ENCODE measurements at regions not wholly inside any gene's neighbourhood (a gene's known extent, or its start where the extent isn't known, plus 50 kb on each side); places are given as distances from the start of the nearest gene placed in this dataset.

- DNase-seq (ENCODE audit: low read depth): no peak
Observed at GRCh38 chr18:60554967-60555366, 182.4 kb upstream of the MC4R start.

- DNase-seq (ENCODE audit: low read depth): no peak
Observed at GRCh38 chr18:60555625-60556024, 183.1 kb upstream of the MC4R start.

GRCh38 chr18:60556326-60556725, 183.8 kb upstream of the MC4R start:
- DNase-seq (ENCODE audit: low read depth): no peak

- DNase-seq (ENCODE audit: low read depth): no peak
Observed at GRCh38 chr18:60560071-60560470, 187.5 kb upstream of the MC4R start.

DNA sequence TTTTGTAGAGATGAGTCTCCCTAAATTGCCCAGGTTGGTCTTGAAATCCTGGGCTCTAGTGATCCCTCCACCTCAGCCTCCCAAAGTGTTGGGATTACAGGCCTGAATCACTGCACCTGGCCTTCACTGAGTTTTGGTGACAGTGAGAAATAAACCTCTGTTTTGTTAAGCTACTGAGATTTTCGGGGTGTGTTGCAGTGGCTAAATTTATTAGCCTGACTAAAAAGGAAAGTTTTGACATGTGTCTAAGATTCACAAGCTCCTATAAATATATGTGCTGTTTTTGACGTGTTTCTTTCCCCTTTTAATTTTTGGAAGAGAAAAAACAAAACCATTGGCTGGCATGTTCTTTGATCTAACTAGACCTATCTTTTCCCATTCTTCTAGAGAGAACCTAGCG, 190.5 kb upstream of the MC4R start:
- DNase-seq (ENCODE audit: low read depth): no peak

- no peak for DNase-seq (ENCODE audit: low read depth)
Observed at GRCh38 chr18:60568220-60568619, 195.6 kb upstream of the MC4R start.

- DNase-seq (ENCODE audit: low read depth): no peak
Observed at GRCh38 chr18:60570172-60570571, 197.6 kb upstream of the MC4R start.

- no peak for DNase-seq (ENCODE audit: low read depth)
Observed at GRCh38 chr18:60577457-60577856, 204.9 kb upstream of the MC4R start.

DNA sequence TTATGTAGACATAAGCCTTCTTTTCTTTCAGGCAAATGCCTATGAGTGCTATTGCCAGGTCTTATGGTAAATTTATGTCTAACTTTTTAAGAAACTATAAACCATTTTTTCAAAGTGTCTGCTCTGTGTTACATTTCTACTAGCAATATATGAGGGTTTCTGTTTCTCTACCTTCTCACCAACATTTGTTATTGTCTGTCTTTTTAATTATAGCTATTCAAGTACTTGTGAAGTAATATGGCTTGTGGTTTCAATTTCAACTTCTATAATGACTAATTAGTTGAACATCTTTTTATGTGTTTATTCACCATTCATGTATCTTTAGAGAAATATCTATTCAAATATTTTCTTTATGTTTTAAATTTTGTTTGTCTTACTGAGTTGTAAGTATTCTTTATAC, 213.1 kb upstream of the MC4R start:
- no peak for DNase-seq (ENCODE audit: low read depth)

DNA sequence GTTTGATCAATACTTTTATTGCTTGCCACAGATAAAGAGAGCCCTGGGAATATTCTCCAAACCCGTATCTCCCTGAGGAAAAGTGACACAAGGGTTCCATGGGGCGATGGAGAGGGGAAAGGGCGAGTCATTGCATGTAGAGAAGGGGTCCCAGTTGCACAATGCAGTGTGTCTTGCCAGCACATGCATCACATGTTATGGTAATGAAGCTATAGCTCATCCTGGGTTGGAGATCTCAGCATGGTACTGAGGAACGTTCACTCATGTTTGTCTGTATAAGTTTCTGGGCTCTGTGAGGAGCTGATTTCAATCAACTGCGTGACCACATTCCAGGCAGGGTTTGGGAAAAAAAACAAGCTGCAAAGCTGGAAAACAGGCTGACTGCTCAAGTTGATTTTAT, 220.7 kb upstream of the MC4R start:
- no peak for DNase-seq (ENCODE audit: low read depth)

GRCh38 chr18:60596928-60597327, 224.4 kb upstream of the MC4R start:
- no peak for DNase-seq (ENCODE audit: low read depth)

DNA sequence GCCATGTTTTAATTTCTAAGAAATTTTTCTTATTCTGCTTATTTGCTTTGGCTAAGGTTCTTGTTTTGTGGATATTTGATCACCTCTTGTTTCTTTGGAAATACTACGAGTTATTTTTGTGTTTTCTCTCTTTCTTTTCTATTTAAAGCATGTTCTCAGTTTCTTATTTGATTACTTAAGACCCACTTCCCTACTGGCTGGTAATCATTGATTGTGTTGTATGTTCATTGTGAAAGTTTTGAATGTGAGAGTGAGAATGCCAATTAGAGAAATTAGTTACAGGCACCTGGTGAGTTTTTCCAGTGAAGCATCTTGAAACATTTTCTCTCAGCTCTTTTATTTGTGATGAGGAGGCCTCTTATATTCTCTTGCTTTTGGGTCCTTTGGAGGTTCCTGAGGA, 226.7 kb upstream of the MC4R start:
- no peak for DNase-seq (ENCODE audit: low read depth)

DNA sequence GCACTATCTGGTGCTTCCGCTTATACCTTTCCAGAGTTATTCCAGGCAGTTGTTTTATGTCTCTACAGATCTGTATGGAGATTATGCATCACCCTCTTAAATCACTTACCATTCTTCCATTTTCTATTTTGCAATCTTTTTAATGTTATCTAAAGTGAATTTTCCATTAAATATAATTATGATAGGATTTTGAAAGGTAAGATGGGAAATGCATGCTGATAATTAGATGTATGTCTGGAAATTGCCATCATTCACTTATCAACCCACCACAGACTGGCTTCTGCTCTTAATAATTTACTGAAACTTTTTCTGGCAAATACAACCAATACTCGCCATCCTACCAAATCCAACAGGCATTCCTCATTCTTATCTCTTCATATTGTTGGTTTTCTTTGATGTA, 227.4 kb upstream of the MC4R start:
- no peak for DNase-seq (ENCODE audit: low read depth)

DNA sequence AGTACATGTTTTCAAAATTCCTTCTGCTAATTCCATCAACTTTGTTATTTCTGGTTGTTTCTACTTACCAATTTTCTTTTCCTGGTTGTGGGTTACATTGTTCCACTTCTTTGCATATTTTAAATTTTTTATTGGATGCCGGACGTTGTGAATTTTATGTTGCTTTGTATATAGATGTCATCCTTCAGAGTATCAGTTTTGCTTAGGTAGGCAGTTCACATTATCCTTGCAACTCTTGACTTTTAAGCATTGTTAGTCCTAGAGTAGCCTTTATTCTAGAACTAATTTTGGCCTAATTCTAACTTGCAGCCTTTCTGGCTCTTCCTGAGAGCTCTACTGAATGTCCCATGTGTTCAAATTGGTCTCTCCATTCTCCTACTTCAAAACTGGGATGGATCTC, 228.7 kb upstream of the MC4R start:
- no peak for DNase-seq (ENCODE audit: low read depth)

- DNase-seq (ENCODE audit: low read depth): no peak
Observed at GRCh38 chr18:60623331-60623730, 250.8 kb upstream of the MC4R start.

GRCh38 chr18:60624207-60624606, 251.6 kb upstream of the MC4R start:
- no peak for DNase-seq (ENCODE audit: low read depth)

- no peak for DNase-seq (ENCODE audit: low read depth)
Observed at GRCh38 chr18:60639836-60640235, 267.3 kb upstream of the MC4R start.

DNA sequence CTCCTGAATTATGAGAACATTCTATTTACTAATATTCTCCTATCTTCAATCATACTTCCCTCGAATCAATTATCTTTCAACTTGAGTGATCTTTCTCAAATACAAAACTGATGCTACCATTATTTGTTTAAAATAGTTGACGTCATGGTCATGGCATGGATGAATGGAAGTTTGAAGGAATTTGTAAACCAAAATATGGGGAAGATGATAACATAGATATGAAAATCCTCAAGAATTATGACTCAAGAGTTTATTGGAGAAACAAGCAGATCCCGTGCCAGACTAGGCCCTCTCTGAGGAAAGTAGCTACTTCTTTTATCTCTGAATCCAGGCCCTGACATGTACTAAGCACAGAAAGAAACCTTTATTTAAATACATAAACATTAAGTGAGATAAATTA, 270.4 kb upstream of the MC4R start:
- DNase-seq (ENCODE audit: low read depth): no peak

- DNase-seq (ENCODE audit: low read depth): no peak
Observed at GRCh38 chr18:60646725-60647124, 274.1 kb upstream of the MC4R start.

DNA sequence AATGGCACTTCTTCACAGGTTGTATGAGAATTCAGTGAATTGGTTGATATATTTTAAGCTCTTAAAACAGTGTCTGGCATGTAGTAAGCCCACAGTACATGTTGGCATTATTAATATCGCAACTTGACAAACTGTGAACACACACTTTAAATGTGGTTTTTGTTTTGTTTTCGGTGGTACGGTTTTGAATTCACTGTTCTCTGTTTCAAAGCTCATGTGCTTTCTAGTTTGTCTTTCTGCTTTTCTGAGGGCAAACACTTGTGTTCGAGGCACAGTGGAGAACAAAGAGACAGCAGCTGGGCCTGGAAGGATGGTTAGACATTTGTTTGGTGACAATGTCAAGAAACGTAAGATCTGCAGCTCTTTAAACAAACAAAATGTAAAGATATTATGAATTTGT, 276.5 kb upstream of the MC4R start:
- no peak for DNase-seq (ENCODE audit: low read depth)

DNA sequence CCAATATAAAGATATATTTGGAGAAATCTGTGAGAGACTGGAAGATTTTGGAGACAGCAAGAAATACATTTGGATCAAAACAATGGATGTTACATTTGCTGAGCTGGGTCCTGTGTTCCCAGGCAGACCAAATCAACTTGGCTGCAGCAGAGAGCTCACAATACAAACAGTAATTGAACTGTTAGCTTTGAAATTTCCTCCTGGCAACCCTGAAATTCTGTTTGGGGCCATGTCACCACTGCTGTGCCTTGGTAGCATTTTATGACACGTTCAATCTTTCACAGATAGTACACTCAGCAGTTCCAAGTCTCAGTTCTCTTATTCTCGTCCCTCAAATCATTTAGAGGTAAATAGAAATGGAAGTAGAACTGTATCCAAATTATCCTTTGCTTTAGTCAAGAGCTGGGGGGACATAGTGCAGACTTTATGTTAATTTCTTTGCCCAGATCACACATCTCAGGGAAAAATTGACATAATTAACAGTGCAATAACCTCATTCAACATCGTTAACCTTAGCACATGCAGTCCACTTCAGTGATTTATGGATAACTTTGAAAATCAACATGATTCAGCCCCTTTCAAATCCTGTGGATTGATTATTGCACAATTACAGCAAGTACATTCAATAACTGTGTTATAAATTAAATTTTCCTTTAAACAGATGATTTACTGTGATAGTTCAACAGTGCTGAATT, 277.4 kb upstream of the MC4R start:
- DNase-seq (ENCODE audit: low read depth): no peak

- DNase-seq (ENCODE audit: low read depth): no peak
Observed at GRCh38 chr18:60654298-60654697, 281.7 kb upstream of the MC4R start.

GRCh38 chr18:60656553-60656952, 284.0 kb upstream of the MC4R start:
- DNase-seq (ENCODE audit: low read depth): no peak

- no peak for DNase-seq (ENCODE audit: low read depth)
Observed at GRCh38 chr18:60662491-60662890, 289.9 kb upstream of the MC4R start.
